Mammary epithelial cell (primary cell): ENCODE measurements at regions not wholly inside any gene's neighbourhood (a gene's known extent, or its start where the extent isn't known, plus 50 kb on each side); places are given as distances from the start of the nearest gene placed in this dataset.

Experiments used
- CTCF ChIP-seq, 2 donors: IDR thresholded peaks in 1 of 2; conservative IDR thresholded peaks in 1 of 2; 2 replicates each; pipeline ENCODE4 v1.5.1; 2011 to 2012; ENCODE audit warnings: inconsistent platforms in 2 of 2, low read length in 2 of 2, mild to moderate bottlenecking in 2 of 2, control low read depth in 1 of 2, low read depth in 1 of 2; ENCODE audit not compliant: insufficient read depth in 1 of 2; ENCODE audit errors: extremely low read depth in 1 of 2
- EZH2 ChIP-seq: IDR thresholded peaks from 2 replicates; pipeline ENCODE4 v1.6.1; 2012; ENCODE audit warnings: low read length, inconsistent platforms, borderline replicate concordance

- no peak for TF ChIP-seq EZH2
- no peak for TF ChIP-seq CTCF (conservative IDR thresholded peaks at IDR 0.05 in 1 of 2, IDR thresholded peaks at IDR 0.05 in 1 of 2; ENCODE audit: extremely low read depth in 1 of 2, insufficient read depth in 1 of 2, low read depth in 1 of 2, low read length in 2 of 2)
Measured at GRCh38 chr7:82701949-82702348, 258.4 kb upstream of the CACNA2D1 start.
